Neural progenitor cell (in vitro differentiated cells): ENCODE measurements at regions not wholly inside any gene's neighbourhood (a gene's known extent, or its start where the extent isn't known, plus 50 kb on each side); places are given as distances from the start of the nearest gene placed in this dataset.
"Not testable (repeated sequence)": the region's sequence is repeated elsewhere in the genome, so short reads cannot be mapped to it uniquely, and the experiment has no call there.

Experiments used
- DNase-seq: peaks from one replicate; pipeline ENCODE4 v3.0.0-alpha.2; 2016; ENCODE audit warnings: low spot score
- H2AFZ ChIP-seq: fragments of 200-600 bp; sonication (generic); replicated peaks from 2 replicates; pipeline ENCODE4 v1.6.1; 2016; ENCODE audit warnings: antibody characterized with exemption
- H3F3A ChIP-seq: fragments of 200-600 bp; sonication (generic); 2 replicates; pipeline ENCODE4 v1.6.1; 2016; ENCODE audit warnings: antibody characterized with exemption, low read depth
- H3K27ac ChIP-seq: fragments of 200-600 bp; sonication (generic); 2 replicates; pipeline ENCODE4 v1.5.1; 2016; ENCODE audit warnings: mild to moderate bottlenecking
- H3K27me3 ChIP-seq: fragments of 200-600 bp; sonication (generic); 2 replicates; pipeline ENCODE4 v1.6.1; 2016; ENCODE audit warnings: mild to moderate bottlenecking, moderate library complexity
- H3K36me3 ChIP-seq: fragments of 200-600 bp; sonication (generic); 2 replicates; pipeline ENCODE4 v1.5.1; 2016
- H3K4me1 ChIP-seq: fragments of 200-600 bp; sonication (generic); 2 replicates; pipeline ENCODE4 v1.6.1; 2016; ENCODE audit warnings: mixed run types
- H3K4me2 ChIP-seq: fragments of 200-600 bp; sonication (generic); 2 replicates; pipeline ENCODE4 v1.6.1; 2016
- H3K4me3 ChIP-seq: fragments of 200-600 bp; sonication (generic); 2 replicates; pipeline ENCODE4 v1.5.1; 2016
- H3K79me2 ChIP-seq: fragments of 200-600 bp; sonication (generic); 2 replicates; pipeline ENCODE4 v1.6.1; 2016; ENCODE audit warnings: low read depth
- H3K9ac ChIP-seq: fragments of 200-600 bp; sonication (generic); 2 replicates; pipeline ENCODE4 v1.6.1; 2016
- H3K9me3 ChIP-seq: fragments of 200-600 bp; sonication (generic); 2 replicates; pipeline ENCODE4 v1.5.1; 2016; ENCODE audit warnings: low read depth
- H4K20me1 ChIP-seq: fragments of 200-600 bp; sonication (generic); 2 replicates; pipeline ENCODE4 v1.6.1; 2016; ENCODE audit warnings: low read depth
- H3K27ac Mint-ChIP-seq: 3 replicates; pipeline ENCODE4 v1.8.0; 2021; ENCODE audit warnings: mixed read lengths
- H3K27me3 Mint-ChIP-seq: 2 replicates; pipeline ENCODE4 v1.8.0; 2022; ENCODE audit warnings: low read depth, mild to moderate bottlenecking, inconsistent platforms, moderate library complexity, mixed read lengths; ENCODE audit not compliant: insufficient read depth
- H3K36me3 Mint-ChIP-seq: 3 replicates; pipeline ENCODE4 v1.8.0; 2021; ENCODE audit warnings: mixed read lengths
- H3K4me1 Mint-ChIP-seq: 3 replicates; pipeline ENCODE4 v1.8.0; 2021; ENCODE audit warnings: mixed read lengths
- H3K4me3 Mint-ChIP-seq: 3 replicates; pipeline ENCODE4 v1.8.0; 2021; ENCODE audit warnings: mild to moderate bottlenecking, moderate library complexity, mixed read lengths
- H3K9me3 Mint-ChIP-seq: 3 replicates; pipeline ENCODE4 v1.8.0; 2020; ENCODE audit warnings: mixed read lengths
- CTCF ChIP-seq: fragments of 200-600 bp; sonication (generic); IDR thresholded peaks from 2 replicates; pipeline ENCODE4 v1.5.1; 2017; ENCODE audit warnings: antibody characterized with exemption, mild to moderate bottlenecking
- EZH2 ChIP-seq: fragments of 200-600 bp; sonication (generic); IDR thresholded peaks from 2 replicates; pipeline ENCODE4 v1.6.1; 2017; ENCODE audit warnings: antibody characterized with exemption, mild to moderate bottlenecking, moderate library complexity
- EZH2phosphoT487 ChIP-seq: fragments of 200-600 bp; sonication (generic); IDR thresholded peaks from 2 replicates; pipeline ENCODE4 v1.6.1; 2017; ENCODE audit warnings: antibody characterized with exemption

- no peaks in the 10 kb centered on the region for H3F3A ChIP-seq
- no peaks in the 10 kb centered on the region for H3K27me3 ChIP-seq
- H3K9ac ChIP-seq = no peak overlapping the region
- no peak overlapping the region for H3K4me3 ChIP-seq
- Mint-ChIP-seq H3K4me1 (no peaks in the 10 kb centered on the region), H3K4me3 (no peak overlapping the region), H3K36me3 (peaks cover 2% of the 10 kb centered on the region), H3K27me3 (peaks cover 4% of the 10 kb centered on the region), H3K9me3 (peaks cover 7% of the 10 kb centered on the region), H3K27ac (no peak overlapping the region)
- H3K36me3 ChIP-seq = no peaks in the 10 kb centered on the region
- H3K9me3 ChIP-seq = no peaks in the 10 kb centered on the region
- H3K79me2 ChIP-seq = no peaks in the 10 kb centered on the region
- H2AFZ ChIP-seq = peak overlapping the region; percentile 13
- DNase-seq = no peak
- H3K4me2 ChIP-seq = no peak overlapping the region
- no peaks in the 10 kb centered on the region for H4K20me1 ChIP-seq
- TF ChIP-seq CTCF (no peak), EZH2 (no peak), EZH2phosphoT487 (no peak)
- no peak overlapping the region for H3K27ac ChIP-seq
- H3K4me1 ChIP-seq = no peaks in the 10 kb centered on the region
Measured at GRCh38 chr4:159420162-159421057, 317.5 kb downstream of the RAPGEF2 start.

- not testable (repeated sequence) for H3K27ac Mint-ChIP-seq, H4K20me1 ChIP-seq, H3K27me3 Mint-ChIP-seq, H3K36me3 Mint-ChIP-seq, H3K79me2 ChIP-seq, DNase-seq, H3K4me1 Mint-ChIP-seq, H3K4me3 ChIP-seq, H3K4me1 ChIP-seq, H3K27ac ChIP-seq, H3K9ac ChIP-seq, H2AFZ ChIP-seq, H3K27me3 ChIP-seq, H3K4me3 Mint-ChIP-seq, H3K9me3 Mint-ChIP-seq, H3K9me3 ChIP-seq, H3K36me3 ChIP-seq, H3K4me2 ChIP-seq, H3F3A ChIP-seq
Measured at GRCh38 chr4:159421058-159421419, 318.2 kb downstream of the RAPGEF2 start.

- no peaks in the 10 kb centered on the region for H3K27me3 ChIP-seq
- H3K36me3 Mint-ChIP-seq = peaks cover 2% of the 10 kb centered on the region
- no peak overlapping the region for H3K9ac ChIP-seq
- H2AFZ ChIP-seq = no peak overlapping the region
- no peak overlapping the region for H3K4me3 Mint-ChIP-seq
- no peak for DNase-seq
- TF ChIP-seq EZH2phosphoT487 (no peak), EZH2 (no peak), CTCF (no peak)
- H3K27me3 Mint-ChIP-seq = peaks cover 4% of the 10 kb centered on the region
- no peaks in the 10 kb centered on the region for H4K20me1 ChIP-seq
- no peaks in the 10 kb centered on the region for H3F3A ChIP-seq
- H3K4me2 ChIP-seq = no peak overlapping the region
- H3K9me3 Mint-ChIP-seq = peaks cover 7% of the 10 kb centered on the region
- peaks cover 6% of the 10 kb centered on the region for H3K4me1 ChIP-seq
- no peak overlapping the region for H3K4me3 ChIP-seq
- no peaks in the 10 kb centered on the region for H3K4me1 Mint-ChIP-seq
- H3K27ac Mint-ChIP-seq = no peak overlapping the region
- H3K79me2 ChIP-seq = no peaks in the 10 kb centered on the region
- H3K36me3 ChIP-seq = no peaks in the 10 kb centered on the region
- H3K9me3 ChIP-seq = no peaks in the 10 kb centered on the region
- no peak overlapping the region for H3K27ac ChIP-seq
Measured at GRCh38 chr4:159422019-159422418, 319.1 kb downstream of the RAPGEF2 start.

- H3K27ac Mint-ChIP-seq = no peak overlapping the region
- Histone ChIP-seq H3K79me2 (no peaks in the 10 kb centered on the region), H3K9me3 (no peaks in the 10 kb centered on the region), H3K27ac (no peak overlapping the region), H2AFZ (no peak overlapping the region), H3K9ac (no peak overlapping the region), H3K27me3 (no peaks in the 10 kb centered on the region), H3K4me3 (no peak overlapping the region), H3K4me1 (peaks cover 6% of the 10 kb centered on the region), H3K36me3 (no peaks in the 10 kb centered on the region), H3F3A (no peaks in the 10 kb centered on the region), H3K4me2 (no peak overlapping the region), H4K20me1 (no peaks in the 10 kb centered on the region)
- peaks cover 4% of the 10 kb centered on the region for H3K27me3 Mint-ChIP-seq
- no peaks in the 10 kb centered on the region for H3K4me1 Mint-ChIP-seq
- H3K4me3 Mint-ChIP-seq = no peak overlapping the region
- no peak for DNase-seq
- TF ChIP-seq EZH2 (no peak), CTCF (no peak), EZH2phosphoT487 (no peak)
- H3K9me3 Mint-ChIP-seq = peaks cover 7% of the 10 kb centered on the region
- peaks cover 2% of the 10 kb centered on the region for H3K36me3 Mint-ChIP-seq
Measured at GRCh38 chr4:159422626-159423025, 319.7 kb downstream of the RAPGEF2 start.
